ENCODE measurements at regions not wholly inside any gene's neighbourhood (a gene's known extent, or its start where the extent isn't known, plus 50 kb on each side); places are given as distances from the start of the nearest gene placed in this dataset.

DNA sequence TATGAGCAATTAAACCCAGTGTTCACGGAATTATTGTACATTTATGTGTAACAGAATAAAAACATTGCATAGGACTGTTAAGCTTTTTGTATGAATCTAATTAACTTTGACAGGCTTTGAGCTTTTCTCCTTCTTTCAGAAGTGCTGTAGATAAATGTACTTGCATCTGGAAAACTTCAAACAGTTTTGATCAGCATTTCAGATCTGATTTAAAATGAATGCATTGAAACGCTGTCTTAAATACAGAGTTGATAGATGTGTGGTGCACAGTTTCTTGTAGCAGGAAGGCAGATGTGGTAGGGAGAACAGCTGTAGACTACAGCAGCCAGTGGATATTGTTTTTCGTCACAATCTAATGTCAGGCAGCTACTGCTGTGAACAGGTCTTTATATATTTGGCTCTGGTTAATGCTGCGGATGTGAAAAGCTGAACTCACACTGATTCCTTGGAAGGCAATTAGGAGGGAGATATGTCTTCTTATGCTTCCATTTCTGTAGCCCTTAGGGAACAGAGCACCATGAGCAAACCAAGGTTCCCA lies 193.8 kb upstream of the GOLIM4 start:
- TF ChIP-seq, protein P1, sequence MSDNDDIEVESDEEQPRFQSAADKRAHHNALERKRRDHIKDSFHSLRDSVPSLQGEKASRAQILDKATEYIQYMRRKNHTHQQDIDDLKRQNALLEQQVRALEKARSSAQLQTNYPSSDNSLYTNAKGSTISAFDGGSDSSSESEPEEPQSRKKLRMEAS (IDR thresholded peaks at IDR 0.05): no peak
- TF ChIP-seq, protein P2, sequence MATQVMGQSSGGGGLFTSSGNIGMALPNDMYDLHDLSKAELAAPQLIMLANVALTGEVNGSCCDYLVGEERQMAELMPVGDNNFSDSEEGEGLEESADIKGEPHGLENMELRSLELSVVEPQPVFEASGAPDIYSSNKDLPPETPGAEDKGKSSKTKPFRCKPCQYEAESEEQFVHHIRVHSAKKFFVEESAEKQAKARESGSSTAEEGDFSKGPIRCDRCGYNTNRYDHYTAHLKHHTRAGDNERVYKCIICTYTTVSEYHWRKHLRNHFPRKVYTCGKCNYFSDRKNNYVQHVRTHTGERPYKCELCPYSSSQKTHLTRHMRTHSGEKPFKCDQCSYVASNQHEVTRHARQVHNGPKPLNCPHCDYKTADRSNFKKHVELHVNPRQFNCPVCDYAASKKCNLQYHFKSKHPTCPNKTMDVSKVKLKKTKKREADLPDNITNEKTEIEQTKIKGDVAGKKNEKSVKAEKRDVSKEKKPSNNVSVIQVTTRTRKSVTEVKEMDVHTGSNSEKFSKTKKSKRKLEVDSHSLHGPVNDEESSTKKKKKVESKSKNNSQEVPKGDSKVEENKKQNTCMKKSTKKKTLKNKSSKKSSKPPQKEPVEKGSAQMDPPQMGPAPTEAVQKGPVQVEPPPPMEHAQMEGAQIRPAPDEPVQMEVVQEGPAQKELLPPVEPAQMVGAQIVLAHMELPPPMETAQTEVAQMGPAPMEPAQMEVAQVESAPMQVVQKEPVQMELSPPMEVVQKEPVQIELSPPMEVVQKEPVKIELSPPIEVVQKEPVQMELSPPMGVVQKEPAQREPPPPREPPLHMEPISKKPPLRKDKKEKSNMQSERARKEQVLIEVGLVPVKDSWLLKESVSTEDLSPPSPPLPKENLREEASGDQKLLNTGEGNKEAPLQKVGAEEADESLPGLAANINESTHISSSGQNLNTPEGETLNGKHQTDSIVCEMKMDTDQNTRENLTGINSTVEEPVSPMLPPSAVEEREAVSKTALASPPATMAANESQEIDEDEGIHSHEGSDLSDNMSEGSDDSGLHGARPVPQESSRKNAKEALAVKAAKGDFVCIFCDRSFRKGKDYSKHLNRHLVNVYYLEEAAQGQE (IDR thresholded peaks at IDR 0.05; ENCODE audit: low read depth): no peak
- TF ChIP-seq CREB1 (IDR thresholded peaks at IDR 0.05; ENCODE audit: low read depth): no peak
- TF ChIP-seq, protein P3, sequence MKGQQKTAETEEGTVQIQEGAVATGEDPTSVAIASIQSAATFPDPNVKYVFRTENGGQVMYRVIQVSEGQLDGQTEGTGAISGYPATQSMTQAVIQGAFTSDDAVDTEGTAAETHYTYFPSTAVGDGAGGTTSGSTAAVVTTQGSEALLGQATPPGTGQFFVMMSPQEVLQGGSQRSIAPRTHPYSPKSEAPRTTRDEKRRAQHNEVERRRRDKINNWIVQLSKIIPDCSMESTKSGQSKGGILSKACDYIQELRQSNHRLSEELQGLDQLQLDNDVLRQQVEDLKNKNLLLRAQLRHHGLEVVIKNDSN (IDR thresholded peaks at IDR 0.05): no peak
- no peak for TF ChIP-seq CEBPB (IDR thresholded peaks at IDR 0.05)
- TF ChIP-seq NFIC (IDR thresholded peaks at IDR 0.05): no peak
- TF ChIP-seq TCF12 (IDR thresholded peaks at IDR 0.05; ENCODE audit: low read depth): no peak
- TF ChIP-seq EGR1 (IDR thresholded peaks at IDR 0.05): no peak
- no peak for TF ChIP-seq YY1 (IDR thresholded peaks at IDR 0.05; ENCODE audit: low read depth)
- no peak for TF ChIP-seq TEAD4 (IDR thresholded peaks at IDR 0.05)
- no peak for TF ChIP-seq TAF1 (IDR thresholded peaks at IDR 0.05; ENCODE audit: low read depth)
- no peak for TF ChIP-seq RAD21 (IDR thresholded peaks at IDR 0.05; ENCODE audit: low read depth)
- no peak for TF ChIP-seq FOXM1 (IDR thresholded peaks at IDR 0.05; ENCODE audit: borderline replicate concordance, low read depth)
- TF ChIP-seq EP300 (IDR thresholded peaks at IDR 0.05; ENCODE audit: borderline replicate concordance): no peak
- no peak for TF ChIP-seq ZBTB7A (IDR thresholded peaks at IDR 0.05; ENCODE audit: low read depth)

DNA sequence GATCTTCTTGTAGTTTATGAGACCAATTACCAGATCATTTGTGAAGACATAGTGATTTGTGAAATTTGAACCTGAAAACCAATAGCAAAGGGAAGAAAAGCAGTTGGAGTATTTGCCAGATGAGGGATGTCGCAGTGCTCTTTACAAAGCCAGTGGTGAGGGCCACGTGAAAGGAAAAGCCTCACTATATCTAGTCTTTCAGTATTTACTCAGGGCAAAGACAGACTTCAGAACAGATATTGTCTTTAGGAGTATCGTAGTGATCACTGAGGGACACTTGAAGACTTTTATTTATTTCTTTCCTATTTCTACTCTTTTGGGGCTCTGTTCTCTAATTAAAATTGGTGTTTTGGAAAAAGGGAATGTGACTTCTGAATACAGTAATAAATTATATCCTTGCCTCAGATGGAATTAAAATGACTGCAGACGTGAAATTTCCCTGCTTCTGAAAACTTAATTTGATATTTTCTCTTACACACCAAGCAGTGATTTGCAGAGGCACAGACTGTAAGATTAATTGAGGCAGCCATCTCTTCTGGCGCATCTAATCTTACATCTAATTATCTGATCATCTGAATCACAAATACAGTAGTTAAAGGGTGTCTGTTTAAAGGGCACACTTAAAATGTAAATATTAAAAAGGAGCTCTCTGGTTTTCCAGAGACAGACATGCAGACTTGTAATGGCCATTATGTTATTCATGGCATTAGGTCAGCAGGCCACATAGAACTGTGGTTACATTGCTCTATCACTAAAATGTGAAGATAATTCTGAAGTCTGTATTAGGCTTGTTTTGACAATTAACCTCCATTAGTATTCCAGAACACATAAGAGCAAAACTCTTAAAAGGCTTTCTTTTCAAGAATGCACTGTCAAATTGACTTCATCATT lies 193.0 kb upstream of the GOLIM4 start:
- TF ChIP-seq TAF1 (IDR thresholded peaks at IDR 0.05; ENCODE audit: low read depth) (no peak), CEBPB (IDR thresholded peaks at IDR 0.05) (no peak), TEAD4 (IDR thresholded peaks at IDR 0.05) (no peak), FOXM1 (IDR thresholded peaks at IDR 0.05; ENCODE audit: borderline replicate concordance, low read depth) (no peak), NFIC (IDR thresholded peaks at IDR 0.05) (no peak), TCF12 (IDR thresholded peaks at IDR 0.05; ENCODE audit: low read depth) (no peak)
- TF ChIP-seq, protein P1 (IDR thresholded peaks at IDR 0.05): no peak
- TF ChIP-seq, protein P2 (IDR thresholded peaks at IDR 0.05; ENCODE audit: low read depth): no peak
- TF ChIP-seq, protein P3 (IDR thresholded peaks at IDR 0.05): no peak

DNA sequence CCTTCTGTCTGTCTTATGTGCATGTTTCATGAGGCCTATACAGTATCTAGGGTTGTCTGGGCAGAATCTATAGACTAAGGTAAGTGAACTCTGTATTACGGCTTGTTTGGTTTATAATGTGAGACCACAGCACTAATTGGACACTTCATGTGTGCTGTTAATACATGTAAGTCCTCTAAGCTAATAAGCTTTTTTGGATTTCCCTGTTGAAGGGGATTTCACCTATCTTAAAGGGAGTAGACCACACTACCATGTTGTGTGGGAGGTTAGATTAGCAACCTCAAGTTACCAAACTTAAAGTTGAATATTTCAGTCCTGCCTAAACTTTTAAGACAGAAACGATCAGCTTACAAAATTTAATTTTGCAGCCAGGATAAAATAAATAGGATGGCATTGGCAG lies 189.8 kb upstream of the GOLIM4 start:
- TF ChIP-seq, protein P3 (IDR thresholded peaks at IDR 0.05): no peak
- TF ChIP-seq, protein P1 (IDR thresholded peaks at IDR 0.05): no peak
- TF ChIP-seq TAF1 (IDR thresholded peaks at IDR 0.05; ENCODE audit: low read depth) (no peak), RAD21 (IDR thresholded peaks at IDR 0.05; ENCODE audit: low read depth) (no peak), EGR1 (IDR thresholded peaks at IDR 0.05) (no peak), CEBPB (IDR thresholded peaks at IDR 0.05) (no peak), CREB1 (IDR thresholded peaks at IDR 0.05; ENCODE audit: low read depth) (no peak), NFIC (IDR thresholded peaks at IDR 0.05) (no peak), TEAD4 (IDR thresholded peaks at IDR 0.05) (no peak), TCF12 (IDR thresholded peaks at IDR 0.05; ENCODE audit: low read depth) (no peak), FOXM1 (IDR thresholded peaks at IDR 0.05; ENCODE audit: borderline replicate concordance, low read depth) (no peak), YY1 (IDR thresholded peaks at IDR 0.05; ENCODE audit: low read depth) (no peak), ZBTB7A (IDR thresholded peaks at IDR 0.05; ENCODE audit: low read depth) (no peak), EP300 (IDR thresholded peaks at IDR 0.05; ENCODE audit: borderline replicate concordance) (no peak)
- TF ChIP-seq, protein P2 (IDR thresholded peaks at IDR 0.05; ENCODE audit: low read depth): no peak
